HG02870 (cell line): ENCODE measurements at regions not wholly inside any gene's neighbourhood (a gene's known extent, or its start where the extent isn't known, plus 50 kb on each side); places are given as distances from the start of the nearest gene placed in this dataset.
"Not testable (repeated sequence)": the region's sequence is repeated elsewhere in the genome, so short reads cannot be mapped to it uniquely, and the experiment has no call there.

Experiments
- ATAC-seq: cut with Tn5 transposase; IDR thresholded peaks from one replicate; pipeline ENCODE4 v1.9.1; 2021; ENCODE audit warnings: mild to moderate bottlenecking, moderate library complexity; ENCODE audit not compliant: unreplicated experiment

DNA sequence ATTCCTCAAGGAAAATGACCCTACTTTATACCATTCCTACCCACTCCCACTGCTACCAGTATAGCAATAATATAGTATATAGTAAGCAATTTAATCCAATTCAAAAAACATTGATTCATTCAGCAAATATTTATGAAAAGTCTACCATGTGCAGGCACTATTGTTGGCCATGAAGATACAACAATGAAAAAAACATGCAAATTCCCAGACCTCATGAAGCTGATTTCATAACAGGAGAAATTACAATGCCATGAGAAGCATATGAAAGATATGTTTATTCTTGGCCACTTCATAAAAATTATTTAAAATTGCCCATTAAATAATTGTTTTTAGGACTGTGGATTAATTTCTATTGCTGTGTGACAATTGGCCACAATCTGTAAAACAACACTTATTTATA lies 315.8 kb upstream of the COL8A1 start:
- ATAC-seq = no peak

DNA sequence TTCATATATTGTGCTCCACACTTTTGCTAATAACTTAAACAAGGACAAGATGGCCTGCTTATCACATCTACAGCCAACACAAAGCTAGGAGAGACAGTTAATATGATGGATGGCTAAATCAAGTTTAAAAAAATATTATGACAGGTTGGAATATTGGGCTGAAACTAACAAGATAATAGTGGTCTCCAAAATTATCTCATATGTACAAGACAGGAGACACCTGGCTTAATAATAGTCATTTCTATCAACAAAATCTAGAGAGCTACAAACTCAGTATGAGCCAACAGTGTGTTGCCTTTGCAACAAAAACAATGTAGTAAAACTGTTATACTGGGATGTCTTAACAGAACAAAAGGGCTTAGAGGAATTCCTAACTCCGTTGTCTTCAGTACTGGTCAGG lies 317.1 kb upstream of the COL8A1 start:
- no peak for ATAC-seq

GRCh38 chr3:99319961-99320360 lies 318.4 kb upstream of the COL8A1 start:
- no peak for ATAC-seq

DNA sequence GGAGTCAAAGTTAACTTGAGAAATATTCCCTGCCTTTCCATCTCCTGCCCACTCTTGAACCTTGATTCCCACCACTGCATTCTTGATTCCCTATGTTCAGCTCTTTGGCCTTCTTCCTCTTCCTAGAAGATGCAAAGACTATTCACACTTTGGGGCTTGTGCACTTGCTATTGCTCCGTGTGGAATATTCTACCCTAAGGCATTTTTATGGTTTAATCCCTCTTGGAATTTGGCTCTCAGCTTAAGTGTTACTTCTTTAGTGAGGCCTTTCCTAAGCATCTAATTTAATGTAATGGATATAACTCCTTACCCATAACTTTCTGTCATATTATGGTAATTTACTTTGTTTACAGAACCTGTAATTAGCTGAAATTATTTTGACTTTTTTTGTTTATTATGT lies 318.9 kb upstream of the COL8A1 start:
- no peak for ATAC-seq

GRCh38 chr3:99317201-99317600 lies 321.2 kb upstream of the COL8A1 start:
- no peak for ATAC-seq

DNA sequence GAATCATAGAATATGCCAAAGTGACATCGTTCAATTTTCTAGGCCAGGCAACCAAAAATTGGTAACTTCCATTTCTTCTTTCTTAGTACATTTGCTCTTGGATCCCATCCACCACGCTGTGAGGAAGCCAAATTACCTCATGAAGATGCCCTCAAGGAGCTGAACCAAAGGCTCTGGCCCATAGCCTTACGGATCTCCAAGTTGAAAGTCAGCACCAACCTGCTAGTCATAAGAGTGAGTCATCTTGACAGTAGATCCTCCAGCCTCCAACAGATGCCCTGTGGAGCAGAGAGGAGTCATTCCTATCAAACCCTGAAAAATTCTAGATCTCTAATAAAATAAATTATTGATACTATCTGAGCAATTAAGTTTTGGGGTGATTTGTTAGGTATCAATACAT lies 322.5 kb upstream of the COL8A1 start:
- ATAC-seq = no peak

DNA sequence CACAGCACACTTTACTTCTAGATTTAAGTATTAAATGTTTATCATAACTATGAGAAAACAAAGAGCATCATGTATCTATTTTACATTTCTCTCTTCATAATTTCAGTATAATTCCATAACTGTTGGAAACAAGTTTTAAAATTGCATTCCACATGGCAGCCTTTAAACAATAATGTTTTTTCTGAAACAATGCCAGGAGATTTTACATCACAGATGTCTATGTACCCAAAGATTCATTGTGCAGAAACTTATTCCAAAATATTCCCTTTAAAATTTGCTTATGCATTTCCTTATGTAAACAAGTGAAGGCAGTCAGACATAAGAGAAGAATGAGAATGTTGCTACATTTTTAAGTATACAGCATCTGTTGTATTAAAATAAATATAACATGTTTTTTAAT lies 324.9 kb upstream of the COL8A1 start:
- no peak for ATAC-seq

- no peak for ATAC-seq
Measured at GRCh38 chr3:99298661-99299060, 339.7 kb upstream of the COL8A1 start.

- no peak for ATAC-seq
Measured at GRCh38 chr3:99295836-99296235, 342.6 kb upstream of the COL8A1 start.

- ATAC-seq = not testable (repeated sequence)
Measured at GRCh38 chr3:99294092-99294491, 344.3 kb upstream of the COL8A1 start.

DNA sequence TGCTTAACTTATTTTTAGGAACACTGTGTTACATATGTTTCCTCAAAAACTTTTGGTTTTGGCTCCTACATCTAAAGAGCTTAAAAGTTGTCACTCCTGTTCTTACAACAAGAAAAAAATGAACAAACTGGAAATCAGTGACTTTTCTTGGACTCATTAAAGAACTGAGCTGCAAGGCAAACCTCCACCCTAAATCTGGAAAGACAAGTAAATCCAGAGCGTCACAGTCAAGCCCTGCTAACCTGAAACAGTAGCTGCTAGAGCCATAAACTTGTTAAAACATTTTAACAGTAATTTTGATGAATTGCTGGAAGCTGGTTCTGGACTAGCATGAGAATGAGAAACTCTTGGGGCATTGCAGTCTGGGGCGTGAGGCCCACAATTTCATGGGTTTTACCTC lies 350.5 kb upstream of the COL8A1 start:
- ATAC-seq = no peak

DNA sequence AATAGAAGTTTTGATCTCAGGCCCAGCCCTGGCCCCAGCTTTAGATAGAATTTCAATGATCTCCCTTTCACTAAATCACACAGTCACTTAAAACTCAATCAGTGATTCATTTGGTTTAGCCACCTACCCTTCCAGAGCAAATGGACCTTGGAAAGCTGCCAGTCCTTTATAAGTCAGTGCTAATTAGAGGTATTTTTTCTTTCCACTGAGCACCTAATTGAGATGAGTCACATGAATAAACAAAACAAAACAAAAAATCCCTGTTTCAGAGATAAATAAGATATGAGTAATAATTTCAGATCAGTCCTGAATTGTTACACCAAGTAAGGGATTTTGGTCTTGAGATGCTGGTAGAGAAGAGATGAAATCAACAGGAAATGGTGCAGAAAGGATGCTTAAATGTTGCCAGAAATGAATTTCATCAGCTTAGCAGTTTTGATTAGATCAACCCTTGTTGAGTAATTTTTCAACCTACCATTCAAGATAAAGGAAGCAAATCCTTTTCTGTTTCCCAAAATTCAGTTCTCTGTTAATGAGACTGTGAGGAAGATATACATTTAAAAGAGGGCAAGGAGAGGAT lies 352.0 kb upstream of the COL8A1 start:
- no peak for ATAC-seq

DNA sequence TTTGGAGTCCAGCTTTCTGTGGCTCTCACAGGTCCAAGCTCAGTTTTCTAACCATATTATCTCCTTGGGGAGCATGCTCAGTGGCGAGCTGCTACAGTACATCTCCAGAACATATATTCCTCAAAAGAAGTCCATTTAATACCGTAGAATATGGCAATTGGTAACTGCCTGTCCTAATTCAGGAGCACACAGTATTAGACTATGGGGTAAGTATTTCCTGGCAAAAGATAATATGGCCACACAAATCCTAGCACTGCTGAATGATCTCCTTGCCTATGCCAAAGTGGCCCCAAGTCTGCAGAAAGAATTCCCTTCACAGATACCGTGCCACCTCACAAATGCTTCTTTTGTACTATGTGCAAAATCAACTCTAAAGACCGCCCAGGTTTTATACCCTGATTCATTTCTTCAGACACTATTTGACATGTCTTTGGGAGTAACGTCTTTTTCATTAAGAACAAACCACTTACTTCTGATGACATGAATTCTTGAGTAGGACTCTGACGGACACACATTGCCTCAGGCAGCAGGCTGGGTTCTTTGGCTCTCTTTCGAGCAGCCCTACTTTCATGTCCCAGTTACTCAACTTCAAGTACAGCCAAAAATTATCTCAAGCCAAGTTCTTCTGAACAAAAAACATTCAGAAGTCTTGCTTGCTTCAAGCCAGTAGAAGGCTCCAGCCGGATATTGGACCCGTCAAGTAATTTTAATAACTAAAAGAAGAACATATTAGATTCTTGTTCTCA lies 368.3 kb upstream of the DCBLD2 start:
- no peak for ATAC-seq

DNA sequence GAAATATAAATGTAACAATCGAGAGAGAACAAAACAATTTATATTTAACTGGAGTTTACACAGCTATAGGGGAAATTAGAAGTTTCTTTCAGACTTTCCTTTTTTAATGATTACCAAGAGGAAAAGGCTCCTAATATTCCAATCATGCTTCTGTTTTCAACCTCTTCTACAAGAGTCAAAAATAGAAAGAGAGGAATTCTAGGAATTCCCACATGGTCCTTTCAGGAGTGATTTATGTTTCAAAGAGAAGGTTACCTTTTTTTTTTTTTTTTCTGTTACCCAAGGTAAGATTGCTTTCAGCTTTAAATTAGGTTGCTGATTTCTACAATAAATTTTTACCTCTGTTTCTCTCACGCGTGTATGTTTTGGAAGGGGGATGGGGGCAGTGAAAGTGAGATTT lies 355.3 kb upstream of the DCBLD2 start:
- no peak for ATAC-seq

DNA sequence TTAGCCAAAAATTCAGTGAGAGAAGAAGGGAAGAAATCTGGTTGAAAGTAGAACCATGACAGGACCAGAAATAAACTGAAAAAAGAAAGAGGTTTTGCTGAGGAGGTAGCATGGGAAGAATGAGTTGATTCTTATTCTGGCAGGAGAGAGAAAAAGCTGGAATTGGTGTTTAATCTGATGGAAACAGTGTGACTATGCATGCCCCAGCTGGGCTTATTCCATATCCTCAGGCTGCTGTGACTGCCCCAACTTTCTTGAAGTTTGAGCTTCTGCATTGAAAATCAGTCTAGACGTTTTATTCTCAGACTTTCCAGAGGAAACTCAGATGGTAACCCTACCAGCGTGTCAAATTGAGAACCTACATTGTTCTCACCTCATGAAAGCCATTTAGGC lies 352.5 kb upstream of the DCBLD2 start:
- ATAC-seq = no peak

- no peak for ATAC-seq
Measured at GRCh38 chr3:99250821-99251355, 349.4 kb upstream of the DCBLD2 start.

DNA sequence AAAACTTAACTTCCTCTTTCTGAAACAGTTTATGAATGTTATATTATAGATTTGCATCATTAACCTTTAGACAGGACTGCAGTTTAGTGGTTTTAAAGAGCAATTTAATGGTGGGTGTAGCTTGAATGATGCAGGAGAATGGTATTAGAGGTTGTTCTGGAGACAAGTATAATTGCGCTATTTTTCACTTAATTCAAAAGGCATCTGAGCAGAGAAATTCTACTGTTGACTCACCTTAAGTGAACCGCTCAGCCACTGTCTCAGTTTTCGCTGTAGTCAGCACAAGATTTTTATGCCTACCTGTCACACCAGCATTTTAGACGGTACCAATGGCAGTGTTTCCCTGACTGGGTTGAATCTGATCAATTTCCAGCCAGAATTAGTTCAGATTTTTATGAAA lies 348.8 kb upstream of the DCBLD2 start:
- ATAC-seq = no peak

- no peak for ATAC-seq
Measured at GRCh38 chr3:99249627-99250026, 348.1 kb upstream of the DCBLD2 start.

DNA sequence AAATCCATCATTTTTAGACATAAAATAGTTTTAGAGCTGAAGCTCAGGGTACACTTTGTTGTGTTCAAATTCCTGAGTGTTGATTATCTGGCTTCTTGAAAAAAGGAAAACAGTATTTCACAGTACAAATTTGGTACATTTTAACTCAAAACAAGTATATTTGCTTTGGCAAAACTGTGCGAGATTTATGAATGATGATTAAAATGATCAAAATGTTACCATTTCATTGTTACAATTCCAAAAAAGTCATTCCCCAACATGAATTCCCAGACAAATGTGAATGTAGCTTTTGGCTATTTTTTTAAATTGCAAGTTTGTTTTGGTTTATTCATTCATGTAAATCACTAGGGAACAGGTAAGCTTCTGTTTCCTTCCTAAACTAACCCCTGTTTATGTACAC lies 347.4 kb upstream of the DCBLD2 start:
- no peak for ATAC-seq

- ATAC-seq = no peak
Measured at GRCh38 chr3:99248130-99248529, 346.6 kb upstream of the DCBLD2 start.

DNA sequence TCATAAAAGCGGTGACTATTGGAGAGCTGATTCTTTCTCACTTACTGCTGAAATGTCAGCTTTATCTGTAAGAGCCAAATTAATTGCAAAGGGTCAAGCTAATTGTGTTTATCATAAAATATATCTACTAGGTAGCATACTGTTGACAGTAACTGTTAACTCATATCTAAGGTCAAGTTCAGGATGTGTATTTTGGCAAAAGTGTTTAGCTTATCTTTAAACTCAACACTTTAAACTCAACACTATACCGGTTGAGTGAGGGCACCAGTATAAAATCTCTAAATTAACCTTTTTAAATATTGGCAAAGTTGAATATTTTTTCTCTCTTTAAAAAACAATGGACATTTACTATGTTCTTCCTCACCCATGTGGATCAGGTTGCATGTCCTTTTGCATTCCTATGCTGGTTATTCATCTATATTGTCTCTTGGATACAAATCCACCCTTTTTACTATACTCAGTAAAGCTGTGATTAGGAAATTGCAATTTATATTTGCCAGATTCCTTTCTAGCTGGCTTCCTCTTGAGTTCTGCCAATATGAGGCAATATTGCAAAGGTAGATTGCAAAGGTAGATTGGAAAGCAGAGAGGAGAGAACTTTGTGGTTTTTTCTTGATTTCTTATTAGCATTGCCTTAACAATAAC lies 344.6 kb upstream of the DCBLD2 start:
- no peak for ATAC-seq

- ATAC-seq = no peak
Measured at GRCh38 chr3:99242271-99242670, 340.8 kb upstream of the DCBLD2 start.
